NCI-H2171 treated with DMSO at 0.1 percent for 48 hours (cell line): ENCODE measurements at regions not wholly inside any gene's neighbourhood (a gene's known extent, or its start where the extent isn't known, plus 50 kb on each side); places are given as distances from the start of the nearest gene placed in this dataset.
A peak's percentile ranks its signal among the peaks of the same experiment; 100 is the strongest.

Experiments used
- DNase-seq: peaks from one replicate; lab custom pipeline; 2025; lab: John Stamatoyannopoulos, UW

GRCh38 chr11:28981381-28981780, 873.2 kb downstream of the METTL15 start:
- no peak for DNase-seq

- DNase-seq, result no peak
Measured at GRCh38 chr11:28976801-28977145, 868.6 kb downstream of the METTL15 start.

GRCh38 chr11:28976012-28976800, 868.0 kb downstream of the METTL15 start:
- DNase-seq, result no peak

GRCh38 chr11:28969832-28970231, 861.6 kb downstream of the METTL15 start:
- no peak for DNase-seq

- no peak for DNase-seq
Measured at GRCh38 chr11:28966951-28967350, 858.8 kb downstream of the METTL15 start.

- no peak for DNase-seq
Measured at GRCh38 chr11:28965819-28966218, 857.6 kb downstream of the METTL15 start.

GRCh38 chr11:28964811-28965210, 856.6 kb downstream of the METTL15 start:
- no peak for DNase-seq

GRCh38 chr11:28963187-28963586, 855.0 kb downstream of the METTL15 start:
- no peak for DNase-seq

- DNase-seq, result no peak
Measured at GRCh38 chr11:28962502-28962901, 854.3 kb downstream of the METTL15 start.

- DNase-seq, result no peak
Measured at GRCh38 chr11:28961726-28962125, 853.5 kb downstream of the METTL15 start.

GRCh38 chr11:28956446-28956845, 848.3 kb downstream of the METTL15 start:
- no peak for DNase-seq

- no peak for DNase-seq
Measured at GRCh38 chr11:28951191-28951590, 843.0 kb downstream of the METTL15 start.

- no peak for DNase-seq
Measured at GRCh38 chr11:28939381-28939780, 831.2 kb downstream of the METTL15 start.

GRCh38 chr11:28938091-28938490, 829.9 kb downstream of the METTL15 start:
- no peak for DNase-seq

GRCh38 chr11:28932940-28933339, 824.8 kb downstream of the METTL15 start:
- no peak for DNase-seq

- DNase-seq, result no peak
Measured at GRCh38 chr11:28924004-28924403, 815.8 kb downstream of the METTL15 start.

GRCh38 chr11:28922386-28922981, 814.3 kb downstream of the METTL15 start:
- no peak for DNase-seq

GRCh38 chr11:28919194-28919593, 811.0 kb downstream of the METTL15 start:
- no peak for DNase-seq

GRCh38 chr11:28913883-28914282, 805.7 kb downstream of the METTL15 start:
- no peak for DNase-seq

GRCh38 chr11:28911829-28912228, 803.6 kb downstream of the METTL15 start:
- DNase-seq, result no peak

- DNase-seq, result no peak
Measured at GRCh38 chr11:28910926-28911325, 802.7 kb downstream of the METTL15 start.

- peak; percentile 27 for DNase-seq
Measured at GRCh38 chr11:28903716-28904115, 795.5 kb downstream of the METTL15 start.

GRCh38 chr11:28900427-28900826, 792.2 kb downstream of the METTL15 start:
- no peak for DNase-seq

GRCh38 chr11:28899706-28900105, 791.5 kb downstream of the METTL15 start:
- no peak for DNase-seq
